Mammary epithelial cell (primary cell): ENCODE measurements at regions not wholly inside any gene's neighbourhood (a gene's known extent, or its start where the extent isn't known, plus 50 kb on each side); places are given as distances from the start of the nearest gene placed in this dataset.

Experiments used
- EZH2 ChIP-seq: IDR thresholded peaks from 2 replicates; pipeline ENCODE4 v1.6.1; 2012; ENCODE audit warnings: low read length, inconsistent platforms, borderline replicate concordance
- TF ChIP-seq, protein P1 (sequence below), 2 donors: IDR thresholded peaks in 1 of 2; conservative IDR thresholded peaks in 1 of 2; 2 replicates each; pipeline ENCODE4 v1.5.1; 2011 to 2012; ENCODE audit warnings: inconsistent platforms in 2 of 2, low read length in 2 of 2, mild to moderate bottlenecking in 2 of 2, control low read depth in 1 of 2, low read depth in 1 of 2; ENCODE audit not compliant: insufficient read depth in 1 of 2; ENCODE audit errors: extremely low read depth in 1 of 2

DNA sequence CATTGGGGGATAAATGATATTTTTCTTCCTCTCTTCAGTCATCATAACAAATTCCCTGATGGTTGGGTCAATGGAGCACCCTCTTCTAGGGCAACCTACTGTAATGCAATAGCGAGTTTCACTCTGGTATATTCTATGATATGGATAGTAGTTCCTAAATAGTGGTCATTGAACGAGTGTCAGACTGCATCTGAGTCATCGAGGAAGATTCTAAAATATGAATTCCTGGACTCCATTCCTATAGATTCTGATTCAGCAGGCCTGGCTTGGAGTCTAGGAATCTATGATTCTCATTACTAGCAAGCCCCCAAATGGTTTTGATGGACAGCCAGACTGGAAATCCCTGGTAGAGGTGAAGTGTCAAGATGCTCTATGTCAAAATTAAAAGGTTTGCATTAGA, 254.5 kb downstream of the BUB3 start:
- TF ChIP-seq, protein P1, sequence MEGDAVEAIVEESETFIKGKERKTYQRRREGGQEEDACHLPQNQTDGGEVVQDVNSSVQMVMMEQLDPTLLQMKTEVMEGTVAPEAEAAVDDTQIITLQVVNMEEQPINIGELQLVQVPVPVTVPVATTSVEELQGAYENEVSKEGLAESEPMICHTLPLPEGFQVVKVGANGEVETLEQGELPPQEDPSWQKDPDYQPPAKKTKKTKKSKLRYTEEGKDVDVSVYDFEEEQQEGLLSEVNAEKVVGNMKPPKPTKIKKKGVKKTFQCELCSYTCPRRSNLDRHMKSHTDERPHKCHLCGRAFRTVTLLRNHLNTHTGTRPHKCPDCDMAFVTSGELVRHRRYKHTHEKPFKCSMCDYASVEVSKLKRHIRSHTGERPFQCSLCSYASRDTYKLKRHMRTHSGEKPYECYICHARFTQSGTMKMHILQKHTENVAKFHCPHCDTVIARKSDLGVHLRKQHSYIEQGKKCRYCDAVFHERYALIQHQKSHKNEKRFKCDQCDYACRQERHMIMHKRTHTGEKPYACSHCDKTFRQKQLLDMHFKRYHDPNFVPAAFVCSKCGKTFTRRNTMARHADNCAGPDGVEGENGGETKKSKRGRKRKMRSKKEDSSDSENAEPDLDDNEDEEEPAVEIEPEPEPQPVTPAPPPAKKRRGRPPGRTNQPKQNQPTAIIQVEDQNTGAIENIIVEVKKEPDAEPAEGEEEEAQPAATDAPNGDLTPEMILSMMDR (conservative IDR thresholded peaks at IDR 0.05 in 1 of 2, IDR thresholded peaks at IDR 0.05 in 1 of 2; ENCODE audit: extremely low read depth in 1 of 2, insufficient read depth in 1 of 2, low read depth in 1 of 2, low read length in 2 of 2), result no peak
- TF ChIP-seq EZH2, result no peak
